ENCODE measurements at regions not wholly inside any gene's neighbourhood (a gene's known extent, or its start where the extent isn't known, plus 50 kb on each side); places are given as distances from the start of the nearest gene placed in this dataset.

GRCh38 chr7:106375499-106375898 lies 90.7 kb upstream of the NAMPT start:
- Histone ChIP-seq H3K9me3 (ENCODE audit: low read length) (no peaks in the 10 kb centered on the region), H3K36me3 (ENCODE audit: insufficient read depth, low read length) (no peaks in the 10 kb centered on the region), H2AFZ (ENCODE audit: low read length) (no peak overlapping the region), H3K4me2 (ENCODE audit: low read length) (no peak overlapping the region), H3K4me1 (ENCODE audit: insufficient read depth, low read length, severe bottlenecking) (no peaks in the 10 kb centered on the region), H3K4me3 (ENCODE audit: low read depth, low read length, poor library complexity, severe bottlenecking) (no peak overlapping the region), H3K27ac (ENCODE audit: low read depth, low read length, poor library complexity, severe bottlenecking) (no peak overlapping the region), H3K27me3 (ENCODE audit: insufficient read depth, low read length) (no peaks in the 10 kb centered on the region), H3K9me2 (ENCODE audit: low read depth, low read length) (no peaks in the 10 kb centered on the region), H3K79me2 (ENCODE audit: insufficient read depth, low read length) (no peaks in the 10 kb centered on the region), H3K9ac (ENCODE audit: low read length) (no peak overlapping the region), H3F3A (ENCODE audit: insufficient read depth, low read length) (no peaks in the 10 kb centered on the region), H4K20me1 (ENCODE audit: insufficient read depth, low read length) (no peaks in the 10 kb centered on the region)
- TF ChIP-seq CTCF (IDR thresholded peaks at IDR 0.05; ENCODE audit: low read length) = no peak
- TF ChIP-seq EZH2 (IDR thresholded peaks at IDR 0.05; ENCODE audit: borderline replicate concordance, low read length) = no peak

- no peak overlapping the region for H2AFZ ChIP-seq (ENCODE audit: low read length)
- no peaks in the 10 kb centered on the region for H4K20me1 ChIP-seq (ENCODE audit: insufficient read depth, low read length)
- H3F3A ChIP-seq (ENCODE audit: insufficient read depth, low read length) = no peaks in the 10 kb centered on the region
- H3K9me2 ChIP-seq (ENCODE audit: low read depth, low read length) = no peaks in the 10 kb centered on the region
- H3K79me2 ChIP-seq (ENCODE audit: insufficient read depth, low read length) = no peaks in the 10 kb centered on the region
- H3K36me3 ChIP-seq (ENCODE audit: insufficient read depth, low read length) = no peaks in the 10 kb centered on the region
- no peak overlapping the region for H3K4me3 ChIP-seq (ENCODE audit: low read depth, low read length, poor library complexity, severe bottlenecking)
- H3K27me3 ChIP-seq (ENCODE audit: insufficient read depth, low read length) = no peaks in the 10 kb centered on the region
- no peak overlapping the region for H3K4me2 ChIP-seq (ENCODE audit: low read length)
- H3K27ac ChIP-seq (ENCODE audit: low read depth, low read length, poor library complexity, severe bottlenecking) = no peak overlapping the region
- H3K9me3 ChIP-seq (ENCODE audit: low read length) = no peaks in the 10 kb centered on the region
- H3K9ac ChIP-seq (ENCODE audit: low read length) = no peak overlapping the region
- H3K4me1 ChIP-seq (ENCODE audit: insufficient read depth, low read length, severe bottlenecking) = no peaks in the 10 kb centered on the region
- TF ChIP-seq EZH2 (IDR thresholded peaks at IDR 0.05; ENCODE audit: borderline replicate concordance, low read length) (no peak), CTCF (IDR thresholded peaks at IDR 0.05; ENCODE audit: low read length) (no peak)
Observed at GRCh38 chr7:106374437-106374836, 89.7 kb upstream of the NAMPT start.

- H3K4me3 ChIP-seq (ENCODE audit: low read depth, low read length, poor library complexity, severe bottlenecking) = no peak overlapping the region
- H3K27ac ChIP-seq (ENCODE audit: low read depth, low read length, poor library complexity, severe bottlenecking) = no peak overlapping the region
- no peaks in the 10 kb centered on the region for H3K36me3 ChIP-seq (ENCODE audit: insufficient read depth, low read length)
- no peak overlapping the region for H3K9ac ChIP-seq (ENCODE audit: low read length)
- no peaks in the 10 kb centered on the region for H3K4me1 ChIP-seq (ENCODE audit: insufficient read depth, low read length, severe bottlenecking)
- H3F3A ChIP-seq (ENCODE audit: insufficient read depth, low read length) = no peaks in the 10 kb centered on the region
- H3K79me2 ChIP-seq (ENCODE audit: insufficient read depth, low read length) = no peaks in the 10 kb centered on the region
- TF ChIP-seq CTCF (IDR thresholded peaks at IDR 0.05; ENCODE audit: low read length) = no peak
- no peak for TF ChIP-seq EZH2 (IDR thresholded peaks at IDR 0.05; ENCODE audit: borderline replicate concordance, low read length)
- no peaks in the 10 kb centered on the region for H3K9me3 ChIP-seq (ENCODE audit: low read length)
- H2AFZ ChIP-seq (ENCODE audit: low read length) = no peak overlapping the region
- H4K20me1 ChIP-seq (ENCODE audit: insufficient read depth, low read length) = no peaks in the 10 kb centered on the region
- H3K4me2 ChIP-seq (ENCODE audit: low read length) = no peak overlapping the region
- H3K27me3 ChIP-seq (ENCODE audit: insufficient read depth, low read length) = no peaks in the 10 kb centered on the region
- no peaks in the 10 kb centered on the region for H3K9me2 ChIP-seq (ENCODE audit: low read depth, low read length)
Observed at GRCh38 chr7:106372595-106373318, 88.0 kb upstream of the NAMPT start.
